A673 (cell line): ENCODE measurements at regions not wholly inside any gene's neighbourhood (a gene's known extent, or its start where the extent isn't known, plus 50 kb on each side); places are given as distances from the start of the nearest gene placed in this dataset.

Experiments
- BruUV-seq: library from RNA; stranded (reverse); fragments of 400-500 nt; replicated peaks from 2 replicates; lab custom pipeline; 2021; lab: Mats Ljungman, UMichigan
- CTCF ChIA-PET: fragments of 300-600 bp; sonication (Branson Sonifier 250); formaldehyde crosslinking; loops from one replicate; lab custom pipeline; 2022; ENCODE audit warnings: antibody characterized with exemption; lab: Charles Lee
- POLR2A ChIA-PET: fragments of 300-600 bp; sonication (Branson Sonifier 250); formaldehyde crosslinking; loops from one replicate; lab custom pipeline; 2022; ENCODE audit warnings: antibody characterized with exemption; ENCODE audit not compliant: low non-redundant PET; lab: Charles Lee
- DNase-seq: peaks from one replicate; pipeline ENCODE4 v3.0.0-alpha.2; 2015; ENCODE audit warnings: low spot score
- H3K27ac ChIP-seq: fragments of 200-600 bp; sonication (generic); 2 replicates; pipeline ENCODE4 v1.5.1; 2016; ENCODE audit warnings: mixed run types, low read depth, mild to moderate bottlenecking, mixed read lengths, antibody characterized with exemption, low read length; ENCODE audit not compliant: poor library complexity, severe bottlenecking
- H3K27me3 ChIP-seq: fragments of 200-600 bp; sonication (generic); replicated peaks from 2 replicates; pipeline ENCODE4 v1.6.1; 2017; ENCODE audit warnings: mixed run types, low read depth, mild to moderate bottlenecking, mixed read lengths, antibody characterized with exemption, low read length; ENCODE audit not compliant: insufficient read depth, poor library complexity
- H3K36me3 ChIP-seq: fragments of 200-600 bp; sonication (generic); 2 replicates; pipeline ENCODE4 v1.6.1; 2016; ENCODE audit warnings: mixed run types, mild to moderate bottlenecking, mixed read lengths, antibody characterized with exemption, low read length; ENCODE audit not compliant: insufficient read depth, poor library complexity, severe bottlenecking
- H3K4me1 ChIP-seq: fragments of 200-600 bp; sonication (generic); 2 replicates; pipeline ENCODE4 v1.6.1; 2017; ENCODE audit warnings: mixed run types, mild to moderate bottlenecking, mixed read lengths, antibody characterized with exemption, low read length; ENCODE audit not compliant: insufficient read depth, poor library complexity, severe bottlenecking
- H3K4me3 ChIP-seq: fragments of 200-600 bp; sonication (generic); 2 replicates; pipeline ENCODE4 v1.5.1; 2016; ENCODE audit warnings: low read depth, mixed run types, mild to moderate bottlenecking, mixed read lengths, low read length; ENCODE audit not compliant: poor library complexity, severe bottlenecking
- H3K9me3 ChIP-seq: fragments of 200-600 bp; sonication (generic); 2 replicates; pipeline ENCODE4 v1.6.1; 2016; ENCODE audit warnings: mixed run types, low read depth, mild to moderate bottlenecking, mixed read lengths, antibody characterized with exemption, low read length; ENCODE audit not compliant: poor library complexity, severe bottlenecking
- CTCF ChIP-seq: fragments of 300-800, 200-600 bp; sonication (generic); conservative IDR thresholded peaks from 2 replicates; pipeline ENCODE4 v1.5.1; 2017; ENCODE audit warnings: low read depth, mild to moderate bottlenecking, antibody characterized with exemption, low read length, moderate library complexity, mixed read lengths
- EZH2 ChIP-seq: fragments of 200-600 bp; sonication (generic); IDR thresholded peaks from 2 replicates; pipeline ENCODE4 v1.6.1; 2017; ENCODE audit warnings: borderline replicate concordance, low read depth, mild to moderate bottlenecking, mixed read lengths, antibody characterized with exemption, low read length; ENCODE audit not compliant: poor library complexity, severe bottlenecking
- intact Hi-C: fragments of 100-400 bp; cut with micrococcal nuclease; formaldehyde crosslinking; loops from one replicate; pipeline ENCODE4 v1.10.0; 2022; ENCODE audit not compliant: unreplicated experiment

GRCh38 chr5:3811116-3811515 is 215.5 kb downstream of the IRX1 start:
- Histone ChIP-seq H3K36me3 (no peaks in the 10 kb centered on the region), H3K9me3 (peaks cover 31% of the 10 kb centered on the region), H3K27me3 (no peaks in the 10 kb centered on the region), H3K27ac (no peak overlapping the region), H3K4me1 (no peaks in the 10 kb centered on the region), H3K4me3 (no peak overlapping the region)
- DNase-seq, result no peak
- POLR2A ChIA-PET, result no interaction called here
- CTCF ChIA-PET, result no interaction called here
- intact Hi-C loops, result no loop called here
- BruUV-seq, result no TSS peak
- TF ChIP-seq CTCF, result no peak
- no peak for TF ChIP-seq EZH2

DNA sequence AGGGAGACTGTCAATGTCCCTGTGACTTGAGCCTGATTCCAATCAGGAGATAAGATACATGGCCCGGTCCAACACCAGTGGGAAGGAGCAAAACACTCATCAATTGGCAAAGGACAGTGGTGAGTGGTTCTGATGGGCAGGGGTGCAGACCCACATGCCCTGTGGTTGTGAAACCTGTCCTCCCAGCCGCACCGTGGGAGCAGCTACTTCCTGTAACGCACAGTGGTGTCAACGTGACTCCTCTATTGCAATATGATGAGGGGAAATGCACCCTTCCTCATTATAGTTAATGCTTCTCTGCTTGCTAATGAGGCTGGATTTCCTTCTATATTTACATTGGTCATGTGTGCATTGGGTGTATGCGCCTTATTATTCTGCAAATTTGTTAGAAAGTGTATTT is 223.0 kb downstream of the IRX1 start:
- DNase-seq, result no peak
- ChIA-PET CTCF (no interaction called here), POLR2A (no interaction called here)
- H3K4me1 ChIP-seq, result no peaks in the 10 kb centered on the region
- no peak overlapping the region for H3K27ac ChIP-seq
- peaks cover 31% of the 10 kb centered on the region for H3K9me3 ChIP-seq
- no TSS peak for BruUV-seq
- H3K27me3 ChIP-seq, result no peaks in the 10 kb centered on the region
- no peak overlapping the region for H3K4me3 ChIP-seq
- no peak for TF ChIP-seq CTCF
- TF ChIP-seq EZH2, result no peak
- H3K36me3 ChIP-seq, result no peaks in the 10 kb centered on the region
- intact Hi-C loops, result no loop called here

DNA sequence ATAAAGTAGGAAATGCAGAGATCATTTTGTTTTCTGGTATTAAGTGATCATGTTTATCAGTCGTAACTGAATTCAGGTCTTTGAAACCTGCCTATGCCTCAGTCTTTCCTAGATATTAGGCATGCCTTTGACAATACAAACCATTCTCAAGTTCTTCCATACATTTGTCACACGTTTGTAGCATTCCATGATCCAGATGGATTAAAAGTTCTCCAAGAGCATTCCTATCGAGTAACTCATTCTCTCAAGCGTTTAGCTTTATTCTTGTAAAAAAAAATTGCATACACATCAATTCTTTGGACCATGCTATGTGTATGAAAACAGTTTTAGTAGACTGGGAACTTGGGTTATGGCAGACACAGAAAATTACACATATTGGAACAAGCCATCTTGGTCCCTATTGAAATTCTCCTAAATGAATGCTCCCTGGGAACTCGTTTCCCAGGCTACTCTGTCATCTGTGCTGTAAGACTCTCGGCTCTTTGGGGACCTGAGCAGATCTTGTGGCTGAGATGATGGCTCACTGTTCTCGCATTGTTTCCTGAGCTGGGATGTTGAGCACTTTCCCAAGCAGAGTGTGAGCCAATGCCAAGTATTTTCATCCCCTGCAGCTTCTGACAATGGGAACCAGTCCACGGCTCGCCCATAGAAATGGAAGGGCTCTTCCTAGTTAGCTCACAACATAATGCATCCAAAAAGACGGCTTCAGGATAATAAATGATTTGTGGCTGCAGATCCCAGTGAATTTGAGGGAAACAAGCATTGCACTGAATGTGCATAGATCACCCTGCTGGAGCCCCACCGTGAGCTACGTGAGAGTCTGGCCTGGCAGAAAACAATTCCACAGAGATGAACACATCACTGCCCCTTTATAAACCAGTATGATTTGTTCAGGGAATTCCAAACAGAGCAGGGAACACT is 230.2 kb downstream of the IRX1 start:
- H3K9me3 ChIP-seq, result peaks cover 24% of the 10 kb centered on the region
- H3K27me3 ChIP-seq, result no peaks in the 10 kb centered on the region
- ChIA-PET POLR2A (no interaction called here), CTCF (no interaction called here)
- H3K4me3 ChIP-seq, result no peak overlapping the region
- H3K36me3 ChIP-seq, result no peaks in the 10 kb centered on the region
- TF ChIP-seq CTCF (no peak), EZH2 (no peak)
- H3K4me1 ChIP-seq, result no peaks in the 10 kb centered on the region
- intact Hi-C loops, result no loop called here
- no TSS peak for BruUV-seq
- H3K27ac ChIP-seq, result no peak overlapping the region
- no peak for DNase-seq
